GM23338 (cell line): ENCODE measurements at regions not wholly inside any gene's neighbourhood (a gene's known extent, or its start where the extent isn't known, plus 50 kb on each side); places are given as distances from the start of the nearest gene placed in this dataset.
"Not testable (repeated sequence)": the region's sequence is repeated elsewhere in the genome, so short reads cannot be mapped to it uniquely, and the experiment has no call there.

Experiments used
- ATAC-seq: fragments of 200-7000 bp; cut with Tn5 transposase; 3 replicates; pipeline ENCODE4 v1.9.1; 2020
- DNase-seq: peaks from one replicate; pipeline ENCODE4 v3.0.0-alpha.2; 2015; ENCODE audit warnings: low spot score
- H2AFZ ChIP-seq: fragments of 200-600 bp; sonication (generic); 2 replicates; pipeline ENCODE4 v1.8.0; 2016; ENCODE audit warnings: antibody characterized with exemption, mild to moderate bottlenecking, moderate library complexity
- H3F3A ChIP-seq: fragments of 200-600 bp; sonication (generic); replicated peaks from 2 replicates; pipeline ENCODE4 v1.8.0; 2017; ENCODE audit warnings: antibody characterized with exemption, mixed run types, low read depth
- H3K27ac ChIP-seq: fragments of 200-600 bp; sonication (generic); 2 replicates; pipeline ENCODE4 v1.6.1; 2016; ENCODE audit warnings: low read depth
- H3K27me3 ChIP-seq: fragments of 200-600 bp; sonication (generic); 2 replicates; pipeline ENCODE4 v1.8.0; 2016; ENCODE audit warnings: mild to moderate bottlenecking, mixed run types, moderate library complexity; ENCODE audit not compliant: insufficient read depth
- H3K36me3 ChIP-seq: fragments of 200-600 bp; sonication (generic); 2 replicates; pipeline ENCODE4 v1.8.0; 2016; ENCODE audit warnings: mild to moderate bottlenecking; ENCODE audit not compliant: insufficient read depth
- H3K4me1 ChIP-seq: fragments of 200-600 bp; sonication (generic); 2 replicates; pipeline ENCODE4 v1.8.0; 2016; ENCODE audit warnings: mild to moderate bottlenecking, moderate library complexity; ENCODE audit not compliant: insufficient read depth
- H3K4me2 ChIP-seq: fragments of 200-600 bp; sonication (generic); 2 replicates; pipeline ENCODE4 v1.7.1; 2017; ENCODE audit warnings: mixed run types
- H3K4me3 ChIP-seq: fragments of 200-600 bp; sonication (generic); 2 replicates; pipeline ENCODE4 v1.6.1; 2016; ENCODE audit warnings: mixed run types
- H3K79me2 ChIP-seq: fragments of 200-600 bp; sonication (generic); replicated peaks from 2 replicates; pipeline ENCODE4 v1.8.0; 2017; ENCODE audit warnings: mild to moderate bottlenecking; ENCODE audit not compliant: insufficient read depth
- H3K9me2 ChIP-seq: fragments of 200-600 bp; sonication (generic); 2 replicates; pipeline ENCODE4 v1.8.0; 2017; ENCODE audit not compliant: insufficient read depth
- H4K20me1 ChIP-seq: fragments of 200-600 bp; sonication (generic); replicated peaks from 2 replicates; pipeline ENCODE4 v1.8.0; 2017; ENCODE audit warnings: mild to moderate bottlenecking; ENCODE audit not compliant: insufficient read depth
- H3K27ac Mint-ChIP-seq: 2 replicates; pipeline ENCODE4 v1.8.0; 2020; ENCODE audit warnings: inconsistent platforms, mild to moderate bottlenecking, moderate library complexity, mixed read lengths
- H3K27me3 Mint-ChIP-seq: 3 replicates; pipeline ENCODE4 v1.8.0; 2022; ENCODE audit warnings: low read depth, mild to moderate bottlenecking, moderate library complexity, mixed read lengths, inconsistent platforms; ENCODE audit not compliant: insufficient read depth, poor library complexity
- H3K36me3 Mint-ChIP-seq: 3 replicates; pipeline ENCODE4 v1.8.0; 2021; ENCODE audit warnings: low read depth, mild to moderate bottlenecking, inconsistent platforms, moderate library complexity, mixed read lengths
- H3K4me1 Mint-ChIP-seq: 3 replicates; pipeline ENCODE4 v1.8.0; 2020; ENCODE audit warnings: mild to moderate bottlenecking, inconsistent platforms, mixed read lengths
- H3K4me3 Mint-ChIP-seq: 3 replicates; pipeline ENCODE4 v1.8.0; 2021; ENCODE audit warnings: moderate library complexity, mild to moderate bottlenecking, inconsistent platforms, mixed read lengths
- H3K9me3 Mint-ChIP-seq: 3 replicates; pipeline ENCODE4 v1.8.0; 2020; ENCODE audit warnings: moderate library complexity, mild to moderate bottlenecking, inconsistent platforms, mixed read lengths
- CTCF ChIP-seq, 2 experiments: fragments of 200-600 bp in 1 of 2; sonication (generic) in 1 of 2; conservative IDR thresholded peaks; 2 replicates each; pipeline versions ENCODE4 v1.5.1 to v1.6.1; 2016 to 2017; ENCODE audit warnings: antibody characterized with exemption in 2 of 2, low read depth in 2 of 2, mild to moderate bottlenecking in 2 of 2, moderate library complexity in 1 of 2
- ETS1 ChIP-seq: IDR thresholded peaks from 2 replicates; pipeline ENCODE4 v1.6.1; 2016; ENCODE audit warnings: antibody characterized with exemption
- POLR2AphosphoS5 ChIP-seq: IDR thresholded peaks from 2 replicates; pipeline ENCODE4 v1.6.1; 2016; ENCODE audit warnings: antibody characterized with exemption, low read depth

- H3K4me3 ChIP-seq: no peak overlapping the region
- no peaks in the 10 kb centered on the region for H3K79me2 ChIP-seq
- no peaks in the 10 kb centered on the region for H3K36me3 Mint-ChIP-seq
- no peak overlapping the region for H3K4me3 Mint-ChIP-seq
- no peak overlapping the region for H3K27ac Mint-ChIP-seq
- no peaks in the 10 kb centered on the region for H3K27me3 Mint-ChIP-seq
- H3F3A ChIP-seq: no peaks in the 10 kb centered on the region
- H3K4me2 ChIP-seq: no peak overlapping the region
- peaks cover 19% of the 10 kb centered on the region for H3K4me1 Mint-ChIP-seq
- no peaks in the 10 kb centered on the region for H3K9me2 ChIP-seq
- ATAC-seq: peak; percentile 74
- H3K36me3 ChIP-seq: no peaks in the 10 kb centered on the region
- no peaks in the 10 kb centered on the region; the same call in 2 of the 3 replicates for H3K9me3 Mint-ChIP-seq
- H4K20me1 ChIP-seq: no peaks in the 10 kb centered on the region
- TF ChIP-seq ETS1 (peak; percentile 43; the same call in 1 of the 2 replicates), POLR2AphosphoS5 (no peak)
- peaks cover 9% of the 10 kb centered on the region; the same call in 1 of the 2 replicates for H3K4me1 ChIP-seq
- DNase-seq: peak; percentile 12
- no peak overlapping the region for H3K27ac ChIP-seq
- H3K27me3 ChIP-seq: no peaks in the 10 kb centered on the region
- H2AFZ ChIP-seq: peak overlapping the region; percentile 53; the same call in 1 of the 2 replicates
Measured at GRCh38 chr6:130615816-130616215, 211.4 kb upstream of the SMLR1 start.

DNA sequence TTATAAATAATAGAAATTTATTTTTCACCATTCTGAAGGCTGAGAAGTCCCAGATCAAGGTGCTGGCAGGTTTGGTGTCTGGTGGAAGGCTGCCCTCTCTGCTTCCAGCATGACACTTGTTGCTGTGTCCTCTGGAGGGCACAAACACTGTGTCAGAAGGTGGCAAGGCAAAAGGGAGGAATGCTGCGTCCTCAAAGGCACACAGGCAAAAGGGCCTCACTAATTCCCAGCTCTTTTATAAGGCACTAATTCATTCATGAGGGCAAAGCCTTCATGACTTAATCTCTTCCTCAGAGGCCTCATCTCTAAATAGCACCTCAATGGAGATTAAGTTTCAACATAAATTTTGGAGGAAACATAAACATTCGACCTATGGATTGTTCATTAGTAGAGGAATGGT lies 209.5 kb upstream of the SMLR1 start:
- Histone ChIP-seq H3K79me2 (no peaks in the 10 kb centered on the region), H2AFZ (no peak overlapping the region), H3K36me3 (no peaks in the 10 kb centered on the region), H3F3A (no peaks in the 10 kb centered on the region), H3K27ac (no peak overlapping the region), H3K27me3 (no peaks in the 10 kb centered on the region), H3K4me2 (no peak overlapping the region), H3K9me2 (no peaks in the 10 kb centered on the region), H3K4me1 (peaks cover 9% of the 10 kb centered on the region; the same call in 1 of the 2 replicates), H4K20me1 (no peaks in the 10 kb centered on the region), H3K4me3 (no peak overlapping the region)
- Mint-ChIP-seq H3K9me3 (no peaks in the 10 kb centered on the region; the same call in 2 of the 3 replicates), H3K4me1 (peaks cover 16% of the 10 kb centered on the region), H3K27me3 (no peaks in the 10 kb centered on the region), H3K36me3 (no peaks in the 10 kb centered on the region), H3K4me3 (no peak overlapping the region), H3K27ac (no peak overlapping the region)
- TF ChIP-seq CTCF (conservative IDR thresholded peaks at IDR 0.05; ENCODE audit: low read depth in 2 of 2) (peak in 1 of 2 experiments; percentile 47; a peak in 1 of 4 replicates), ETS1 (no peak), POLR2AphosphoS5 (no peak)
- ATAC-seq (peak; percentile 57), DNase-seq (no peak)

DNA sequence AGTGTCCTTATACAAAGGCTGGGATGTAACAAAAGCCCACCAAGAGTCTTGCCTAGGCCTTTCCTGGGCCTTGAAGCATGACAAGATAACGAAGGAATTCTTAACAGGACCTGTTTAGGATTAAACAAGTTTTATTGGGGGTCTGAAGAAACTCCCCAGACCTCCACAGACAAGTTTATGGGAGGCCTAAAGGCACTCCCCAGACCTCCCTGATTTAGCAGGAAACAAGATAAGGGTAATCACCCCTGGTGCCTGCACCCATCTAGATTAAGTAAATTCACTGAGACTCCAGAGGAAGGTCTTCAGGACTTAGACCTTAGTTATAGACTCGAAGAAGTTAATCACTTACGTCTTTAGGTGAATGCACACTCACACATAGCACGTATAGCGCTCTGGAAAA lies 208.4 kb upstream of the SMLR1 start:
- H3K9me3 Mint-ChIP-seq, H2AFZ ChIP-seq, H3F3A ChIP-seq, H3K4me2 ChIP-seq, H4K20me1 ChIP-seq, H3K9me2 ChIP-seq, H3K4me3 Mint-ChIP-seq, H3K36me3 ChIP-seq, H3K4me3 ChIP-seq, DNase-seq, H3K27ac Mint-ChIP-seq, H3K4me1 ChIP-seq, H3K27ac ChIP-seq, H3K79me2 ChIP-seq, ATAC-seq, H3K36me3 Mint-ChIP-seq, H3K27me3 ChIP-seq, H3K27me3 Mint-ChIP-seq: not testable (repeated sequence)
- peaks cover 16% of the 10 kb centered on the region for H3K4me1 Mint-ChIP-seq
